ENCODE measurements at regions not wholly inside any gene's neighbourhood (a gene's known extent, or its start where the extent isn't known, plus 50 kb on each side); places are given as distances from the start of the nearest gene placed in this dataset.

DNA sequence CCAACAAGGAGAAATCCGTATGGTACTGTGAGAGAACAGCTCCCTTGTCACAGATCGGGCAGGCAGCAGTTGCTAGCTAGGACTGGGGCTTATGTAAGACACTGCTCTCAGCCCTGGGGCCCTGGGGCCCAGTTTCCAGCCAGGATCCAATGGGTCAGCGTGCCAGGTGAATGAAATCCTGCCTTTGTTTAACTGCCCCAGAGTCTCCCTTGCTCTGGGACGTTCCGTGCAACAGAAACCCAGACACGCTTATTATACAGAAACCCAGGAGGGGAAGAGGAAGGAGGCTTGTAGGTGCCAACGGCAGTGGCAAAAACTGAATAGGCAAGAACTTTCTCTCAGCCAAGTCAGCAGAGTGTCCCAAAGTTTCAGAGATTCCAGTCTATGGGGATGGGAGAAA is 110.6 kb downstream of the DIO2 start:
- Histone ChIP-seq H3K9ac (ENCODE audit: insufficient read length, low read depth) (no peak overlapping the region), H3K9me3 (ENCODE audit: insufficient read depth, low read length) (no peaks in the 10 kb centered on the region), H3K4me1 (ENCODE audit: insufficient read depth, insufficient read length) (no peaks in the 10 kb centered on the region), H3K27me3 (ENCODE audit: insufficient read depth, insufficient read length) (no peaks in the 10 kb centered on the region), H3K4me3 (ENCODE audit: insufficient read length, low read depth) (no peak overlapping the region), H3K36me3 (ENCODE audit: insufficient read depth, insufficient read length, low read length) (no peaks in the 10 kb centered on the region)
- no peak for DNase-seq (ENCODE audit: low read depth, low spot score)
- TF ChIP-seq YY1 (IDR thresholded peaks at IDR 0.05; ENCODE audit: insufficient read depth, insufficient read length) (no peak), ZNF274 (IDR thresholded peaks at IDR 0.05; ENCODE audit: low read depth, low read length) (no peak), SUZ12 (IDR thresholded peaks at IDR 0.05; ENCODE audit: extremely low read depth, insufficient read depth, insufficient read length) (no peak)

- no peak for TF ChIP-seq YY1 (IDR thresholded peaks at IDR 0.05; ENCODE audit: insufficient read depth, insufficient read length)
- TF ChIP-seq ZNF274 (IDR thresholded peaks at IDR 0.05; ENCODE audit: low read depth, low read length): no peak
- no peak for TF ChIP-seq SUZ12 (IDR thresholded peaks at IDR 0.05; ENCODE audit: extremely low read depth, insufficient read depth, insufficient read length)
- H3K36me3 ChIP-seq (ENCODE audit: insufficient read depth, insufficient read length, low read length): no peaks in the 10 kb centered on the region
- no peak for DNase-seq (ENCODE audit: low read depth, low spot score)
- no peaks in the 10 kb centered on the region for H3K9me3 ChIP-seq (ENCODE audit: insufficient read depth, low read length)
- H3K9ac ChIP-seq (ENCODE audit: insufficient read length, low read depth): no peak overlapping the region
- H3K27me3 ChIP-seq (ENCODE audit: insufficient read depth, insufficient read length): no peaks in the 10 kb centered on the region
- no peak overlapping the region for H3K4me3 ChIP-seq (ENCODE audit: insufficient read length, low read depth)
- no peaks in the 10 kb centered on the region for H3K4me1 ChIP-seq (ENCODE audit: insufficient read depth, insufficient read length)
Observed at GRCh38 chr14:80095623-80096022, 115.7 kb downstream of the DIO2 start.

- H3K4me1 ChIP-seq (ENCODE audit: insufficient read depth, insufficient read length): no peaks in the 10 kb centered on the region
- no peak for DNase-seq (ENCODE audit: low read depth, low spot score)
- H3K9ac ChIP-seq (ENCODE audit: insufficient read length, low read depth): no peak overlapping the region
- no peaks in the 10 kb centered on the region for H3K27me3 ChIP-seq (ENCODE audit: insufficient read depth, insufficient read length)
- peaks cover 7% of the 10 kb centered on the region; the same call in 1 of the 2 replicates for H3K9me3 ChIP-seq (ENCODE audit: insufficient read depth, low read length)
- H3K36me3 ChIP-seq (ENCODE audit: insufficient read depth, insufficient read length, low read length): no peaks in the 10 kb centered on the region
- TF ChIP-seq ZNF274 (IDR thresholded peaks at IDR 0.05; ENCODE audit: low read depth, low read length) (no peak), SUZ12 (IDR thresholded peaks at IDR 0.05; ENCODE audit: extremely low read depth, insufficient read depth, insufficient read length) (no peak), YY1 (IDR thresholded peaks at IDR 0.05; ENCODE audit: insufficient read depth, insufficient read length) (no peak)
- no peak overlapping the region for H3K4me3 ChIP-seq (ENCODE audit: insufficient read length, low read depth)
Observed at GRCh38 chr14:80087411-80087810, 123.9 kb downstream of the DIO2 start.

GRCh38 chr14:80084196-80084595 is 127.1 kb downstream of the DIO2 start:
- DNase-seq (ENCODE audit: low read depth, low spot score): no peak
- H3K36me3 ChIP-seq (ENCODE audit: insufficient read depth, insufficient read length, low read length): no peaks in the 10 kb centered on the region

DNA sequence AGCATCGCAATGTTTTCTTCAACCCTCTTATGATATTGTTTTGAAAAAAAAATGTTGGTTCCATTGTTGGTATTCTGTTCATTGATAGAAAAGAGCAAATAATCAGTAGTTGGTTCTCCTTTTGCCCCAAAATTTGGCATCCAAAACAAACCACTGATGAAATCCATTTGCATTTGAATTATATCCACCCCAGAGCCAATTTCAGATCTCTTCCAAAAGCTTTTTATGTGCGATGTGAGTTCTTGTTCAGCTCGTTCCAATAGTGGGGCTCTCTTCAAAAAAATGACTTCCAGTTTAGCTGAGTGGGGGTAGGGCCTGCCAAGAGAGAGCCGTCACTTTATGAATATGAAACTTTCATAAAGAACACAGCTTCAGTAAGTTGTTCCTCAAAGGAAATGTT is 130.7 kb downstream of the DIO2 start:
- H3K27me3 ChIP-seq (ENCODE audit: insufficient read depth, insufficient read length): no peaks in the 10 kb centered on the region
- H3K9ac ChIP-seq (ENCODE audit: insufficient read length, low read depth): no peak overlapping the region
- no peaks in the 10 kb centered on the region for H3K36me3 ChIP-seq (ENCODE audit: insufficient read depth, insufficient read length, low read length)
- TF ChIP-seq ZNF274 (IDR thresholded peaks at IDR 0.05; ENCODE audit: low read depth, low read length) (no peak), SUZ12 (IDR thresholded peaks at IDR 0.05; ENCODE audit: extremely low read depth, insufficient read depth, insufficient read length) (no peak), YY1 (IDR thresholded peaks at IDR 0.05; ENCODE audit: insufficient read depth, insufficient read length) (no peak)
- no peaks in the 10 kb centered on the region for H3K9me3 ChIP-seq (ENCODE audit: insufficient read depth, low read length)
- no peaks in the 10 kb centered on the region for H3K4me1 ChIP-seq (ENCODE audit: insufficient read depth, insufficient read length)
- DNase-seq (ENCODE audit: low read depth, low spot score): no peak
- H3K4me3 ChIP-seq (ENCODE audit: insufficient read length, low read depth): no peak overlapping the region

More at GRCh38 chr14:80084196-80084595, 127.1 kb downstream of the DIO2 start:
- H3K27me3 ChIP-seq (ENCODE audit: insufficient read depth, insufficient read length): no peaks in the 10 kb centered on the region
- H3K4me3 ChIP-seq (ENCODE audit: insufficient read length, low read depth): no peak overlapping the region
- no peaks in the 10 kb centered on the region for H3K4me1 ChIP-seq (ENCODE audit: insufficient read depth, insufficient read length)
- TF ChIP-seq ZNF274 (IDR thresholded peaks at IDR 0.05; ENCODE audit: low read depth, low read length) (no peak), YY1 (IDR thresholded peaks at IDR 0.05; ENCODE audit: insufficient read depth, insufficient read length) (no peak), SUZ12 (IDR thresholded peaks at IDR 0.05; ENCODE audit: extremely low read depth, insufficient read depth, insufficient read length) (no peak)
- no peak overlapping the region for H3K9ac ChIP-seq (ENCODE audit: insufficient read length, low read depth)
- H3K9me3 ChIP-seq (ENCODE audit: insufficient read depth, low read length): peaks cover 7% of the 10 kb centered on the region; the same call in 1 of the 2 replicates

- no peaks in the 10 kb centered on the region for H3K9me3 ChIP-seq (ENCODE audit: insufficient read depth, low read length)
- no peak for DNase-seq (ENCODE audit: low read depth, low spot score)
- H3K27me3 ChIP-seq (ENCODE audit: insufficient read depth, insufficient read length): no peaks in the 10 kb centered on the region
- no peak overlapping the region for H3K9ac ChIP-seq (ENCODE audit: insufficient read length, low read depth)
- H3K4me1 ChIP-seq (ENCODE audit: insufficient read depth, insufficient read length): no peaks in the 10 kb centered on the region
- no peak for TF ChIP-seq SUZ12 (IDR thresholded peaks at IDR 0.05; ENCODE audit: extremely low read depth, insufficient read depth, insufficient read length)
- TF ChIP-seq ZNF274 (IDR thresholded peaks at IDR 0.05; ENCODE audit: low read depth, low read length): no peak
- no peak for TF ChIP-seq YY1 (IDR thresholded peaks at IDR 0.05; ENCODE audit: insufficient read depth, insufficient read length)
- no peak overlapping the region for H3K4me3 ChIP-seq (ENCODE audit: insufficient read length, low read depth)
- H3K36me3 ChIP-seq (ENCODE audit: insufficient read depth, insufficient read length, low read length): no peaks in the 10 kb centered on the region
Observed at GRCh38 chr14:80078501-80078900, 132.8 kb downstream of the DIO2 start.

DNA sequence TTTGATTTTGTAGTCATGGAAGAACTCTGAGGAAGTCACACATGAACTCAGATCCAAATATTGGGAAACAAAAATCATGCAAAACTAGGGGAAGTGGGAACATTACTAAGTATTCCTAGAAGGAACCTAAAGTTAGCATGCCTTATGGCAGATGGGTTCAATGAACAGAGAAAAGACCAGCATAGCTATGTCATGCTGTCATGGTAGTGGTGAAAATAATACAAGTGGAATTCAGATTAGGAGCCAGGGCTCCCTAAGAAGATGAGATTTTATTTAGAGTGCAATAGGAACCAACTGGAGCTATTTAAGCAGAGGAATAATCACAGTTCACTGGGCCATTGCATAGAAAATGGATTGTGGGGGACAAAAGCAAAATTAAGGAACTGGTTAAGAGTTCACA is 134.0 kb downstream of the DIO2 start:
- Histone ChIP-seq H3K36me3 (ENCODE audit: insufficient read depth, insufficient read length, low read length) (no peaks in the 10 kb centered on the region), H3K27me3 (ENCODE audit: insufficient read depth, insufficient read length) (no peaks in the 10 kb centered on the region), H3K4me3 (ENCODE audit: insufficient read length, low read depth) (no peak overlapping the region), H3K9me3 (ENCODE audit: insufficient read depth, low read length) (no peaks in the 10 kb centered on the region), H3K9ac (ENCODE audit: insufficient read length, low read depth) (no peak overlapping the region), H3K4me1 (ENCODE audit: insufficient read depth, insufficient read length) (no peaks in the 10 kb centered on the region)
- no peak for TF ChIP-seq SUZ12 (IDR thresholded peaks at IDR 0.05; ENCODE audit: extremely low read depth, insufficient read depth, insufficient read length)
- no peak for DNase-seq (ENCODE audit: low read depth, low spot score)
